ENCODE measurements at regions not wholly inside any gene's neighbourhood (a gene's known extent, or its start where the extent isn't known, plus 50 kb on each side); places are given as distances from the start of the nearest gene placed in this dataset.

DNA sequence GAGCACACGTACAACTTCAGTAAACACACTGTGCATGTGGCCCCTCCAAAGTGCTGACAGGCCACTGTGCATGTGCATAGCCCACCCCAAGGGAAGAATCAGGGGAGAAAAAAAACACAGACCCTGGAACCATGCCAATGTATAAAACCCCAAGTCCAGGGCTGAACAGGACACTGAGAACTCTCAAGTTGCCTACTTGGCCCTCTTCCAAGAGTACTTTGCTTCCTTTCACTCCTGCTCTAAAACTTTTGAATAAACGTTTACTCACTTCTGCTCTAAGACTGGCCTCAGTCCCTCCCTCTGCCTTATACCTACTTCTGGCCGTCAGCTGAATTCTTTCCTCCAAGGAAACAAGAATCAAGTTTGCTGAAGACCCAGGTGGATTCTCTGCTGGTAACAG is 77.7 kb upstream of the NFIB start:
- DNase-seq = no peak

GRCh38 chr9:14389657-14390056 is 75.7 kb upstream of the NFIB start:
- DNase-seq = no peak

DNA sequence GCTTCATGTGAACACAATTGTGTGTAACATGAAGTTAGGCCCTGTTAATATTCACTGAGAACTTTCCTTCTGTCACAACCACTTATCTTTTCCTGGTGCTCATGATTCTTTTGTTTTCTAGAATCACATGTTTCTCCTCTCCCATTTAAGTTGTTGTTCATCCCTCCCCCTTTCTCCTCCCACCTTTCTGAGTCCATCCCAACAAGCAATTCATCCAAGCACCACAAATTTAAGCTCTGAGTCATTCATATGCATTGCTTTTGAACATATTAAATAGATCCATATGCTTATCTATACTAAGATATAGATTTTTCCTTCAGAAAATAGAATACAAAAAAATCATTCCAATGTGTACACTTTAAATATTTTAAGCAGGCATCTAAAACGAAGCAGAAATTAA is 75.2 kb upstream of the NFIB start:
- DNase-seq = no peak

DNA sequence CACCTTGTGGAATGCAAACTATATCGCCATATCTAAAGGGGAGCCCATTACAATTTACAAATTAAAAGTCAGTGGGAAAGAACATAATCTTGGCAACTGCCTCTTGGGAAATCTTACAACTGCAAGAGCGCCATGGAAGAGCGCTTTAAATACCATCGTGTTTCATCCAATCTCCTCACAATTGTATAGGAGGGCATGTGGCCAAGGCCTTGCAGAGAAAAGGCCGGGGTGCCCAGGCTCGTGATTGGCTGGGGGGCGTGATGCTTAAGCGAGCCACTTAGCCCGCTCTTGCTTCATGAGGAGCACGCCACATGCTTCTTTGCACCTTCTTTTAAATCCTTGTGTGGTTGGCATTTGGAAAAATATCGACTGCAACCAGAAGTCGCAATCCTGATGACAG is 69.8 kb upstream of the NFIB start:
- DNase-seq = no peak

- DNase-seq = no peak
These were observed 69.4 kb upstream of the NFIB start for GRCh38 chr9:14383294-14383693.

DNA sequence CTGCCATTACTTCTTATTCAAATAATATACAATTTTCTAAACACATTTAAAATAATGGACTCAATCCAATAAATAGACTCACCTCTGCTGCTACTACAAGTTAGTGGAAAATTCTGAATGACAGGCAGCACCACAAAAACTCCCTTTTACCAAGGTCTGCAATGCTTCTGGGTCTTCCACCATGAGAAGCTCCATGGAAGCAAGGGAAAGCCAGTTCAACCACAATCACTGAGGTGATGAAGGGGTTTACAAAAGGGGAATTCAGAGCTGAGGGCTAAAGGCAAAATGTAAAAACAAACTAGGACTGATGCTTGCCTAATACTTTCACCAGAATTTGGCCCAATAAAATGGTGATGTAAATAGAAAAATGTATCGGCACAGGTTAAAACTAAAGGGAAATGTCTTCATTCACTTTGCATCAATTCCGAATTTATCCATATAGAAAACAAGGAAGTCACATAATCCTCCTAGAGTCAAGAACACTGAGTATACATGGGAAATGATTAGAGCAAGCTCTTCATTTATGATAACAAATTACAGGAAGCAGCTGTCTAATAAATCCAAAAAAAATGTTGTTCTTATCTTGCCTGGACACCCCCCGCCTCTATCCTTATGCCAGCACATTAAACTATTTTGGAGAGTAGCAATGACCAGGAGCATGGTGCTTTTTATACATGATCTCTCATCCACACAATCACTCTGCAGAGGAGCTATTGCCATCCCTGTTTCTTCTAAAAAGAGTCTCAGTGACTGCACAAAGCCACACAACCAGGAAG is 66.3 kb upstream of the NFIB start:
- no peak for DNase-seq

DNA sequence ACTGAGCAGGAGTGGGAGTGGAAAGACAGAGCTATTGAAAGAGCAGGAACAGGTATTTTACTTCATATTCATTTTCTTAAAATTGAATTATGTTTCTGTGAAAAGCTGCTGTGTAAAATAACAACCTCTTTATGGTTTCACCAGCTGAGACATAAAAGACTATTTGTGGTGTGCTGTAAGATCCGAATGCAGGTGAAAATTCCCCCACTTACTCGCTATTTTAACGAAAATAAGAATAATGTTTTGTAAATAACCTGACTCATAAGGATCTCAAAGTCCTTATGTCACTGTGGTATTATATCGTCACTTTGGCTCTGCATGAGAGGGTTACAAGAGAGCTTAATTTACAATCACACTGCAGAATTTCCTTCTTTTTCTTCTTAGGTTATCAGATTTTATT is 65.3 kb upstream of the NFIB start:
- DNase-seq = no peak

GRCh38 chr9:14373706-14374105 is 59.8 kb upstream of the NFIB start:
- no peak for DNase-seq

DNA sequence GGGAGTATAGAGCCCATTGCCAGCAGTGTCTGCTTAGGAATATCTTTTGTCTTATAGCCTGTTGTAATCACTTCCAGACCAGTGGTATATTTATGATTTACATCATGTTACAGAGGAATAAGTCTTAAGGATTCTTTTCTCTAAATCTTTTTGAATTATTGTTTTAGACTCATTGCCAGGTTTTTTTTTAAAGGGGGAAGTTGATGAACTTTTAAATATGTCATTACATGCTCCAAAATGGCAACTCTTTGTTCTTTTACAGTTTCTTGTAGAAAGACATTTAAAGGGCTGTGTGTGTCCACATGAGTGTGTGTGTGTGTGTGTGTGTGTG is 59.4 kb upstream of the NFIB start:
- no peak for DNase-seq

DNA sequence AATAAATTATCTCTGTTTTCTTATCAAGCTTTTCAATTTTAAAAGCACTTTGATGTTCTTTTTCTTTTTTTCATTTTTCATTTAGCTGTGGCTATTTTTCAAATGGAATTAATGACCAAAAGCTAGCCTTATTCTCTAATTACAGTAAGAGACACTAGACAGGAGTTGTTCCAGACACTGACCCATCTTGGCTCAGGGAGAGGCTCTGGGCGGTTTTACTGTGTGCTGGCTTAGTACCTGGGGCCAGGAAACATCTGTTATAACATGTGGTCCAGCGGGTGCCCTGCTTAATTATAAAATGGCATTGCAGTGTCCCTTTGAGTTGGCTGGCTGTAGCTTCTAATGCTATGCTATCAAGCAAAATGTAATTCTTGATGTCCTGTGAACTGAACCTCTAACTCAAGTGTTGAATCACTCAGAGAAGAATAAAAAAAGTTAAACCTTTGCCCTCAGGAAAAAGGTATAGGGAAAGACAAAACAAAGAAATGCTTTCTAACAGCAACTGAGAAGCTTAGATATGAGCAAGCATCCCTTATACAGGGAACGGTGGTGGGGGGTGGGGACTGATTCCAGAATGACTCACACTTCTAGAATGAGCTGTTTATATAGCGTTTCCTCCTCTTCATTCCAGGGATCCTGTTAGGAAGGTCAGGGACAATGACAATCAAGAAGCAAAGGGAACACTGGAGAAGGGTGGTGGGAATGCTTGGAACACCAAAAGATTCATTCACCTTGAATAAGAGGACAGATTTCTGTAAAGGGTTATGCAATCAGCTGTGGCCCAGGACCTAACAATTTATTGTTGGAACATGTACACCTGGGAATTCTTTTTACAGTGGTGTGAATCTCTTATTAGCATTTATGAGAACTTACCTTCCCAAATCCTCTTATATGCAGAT is 58.7 kb upstream of the NFIB start:
- no peak for DNase-seq

DNA sequence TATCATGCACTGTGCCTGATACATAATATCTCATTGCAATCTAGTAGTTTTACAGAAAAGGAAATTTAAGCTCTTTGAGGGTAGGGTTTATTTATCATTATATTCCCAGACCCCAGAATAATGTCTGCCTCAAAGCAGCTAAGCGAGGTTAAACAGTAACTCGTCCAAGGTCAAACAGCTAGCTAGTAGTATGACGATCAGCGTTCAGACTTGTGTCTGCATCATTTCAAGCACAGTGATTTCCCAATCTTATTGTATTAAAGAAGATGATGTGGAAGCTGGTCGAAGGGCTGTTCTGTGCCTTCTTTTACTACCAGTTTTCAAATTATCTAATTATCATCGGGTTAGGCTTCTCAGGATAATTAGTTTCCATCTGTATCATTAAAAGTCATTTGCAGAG is 55.1 kb upstream of the NFIB start:
- no peak for DNase-seq

DNA sequence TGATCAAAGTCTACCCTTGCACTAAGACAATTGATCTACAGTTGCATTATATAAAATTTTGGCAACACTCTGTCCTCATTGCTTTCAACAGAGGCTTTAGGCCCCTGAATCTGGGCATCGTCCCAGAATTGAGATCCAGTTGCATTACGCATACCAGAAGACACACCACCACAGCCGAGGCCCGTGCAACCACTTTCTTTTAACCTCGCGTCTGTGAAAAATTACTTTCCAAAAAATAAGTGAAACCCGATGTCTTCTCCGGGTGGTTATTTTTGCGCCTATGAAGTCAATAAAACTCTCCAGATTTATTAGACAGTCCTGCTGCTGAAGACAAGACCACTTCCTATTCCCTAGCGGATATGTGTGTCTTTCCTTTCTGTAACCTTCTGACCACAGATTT is 52.1 kb upstream of the NFIB start:
- no peak for DNase-seq

- no peak for DNase-seq
These were observed 51.7 kb upstream of the NFIB start for GRCh38 chr9:14365670-14366069.
